HG03558 (cell line): ENCODE measurements at regions not wholly inside any gene's neighbourhood (a gene's known extent, or its start where the extent isn't known, plus 50 kb on each side); places are given as distances from the start of the nearest gene placed in this dataset.
"Not testable (repeated sequence)": the region's sequence is repeated elsewhere in the genome, so short reads cannot be mapped to it uniquely, and the experiment has no call there.

ENCODE experiments used
- ATAC-seq: cut with Tn5 transposase; IDR thresholded peaks from one replicate; pipeline ENCODE4 v1.9.1; 2021; ENCODE audit warnings: moderate number of reproducible peaks; ENCODE audit not compliant: unreplicated experiment; ENCODE audit errors: extremely low read depth

DNA sequence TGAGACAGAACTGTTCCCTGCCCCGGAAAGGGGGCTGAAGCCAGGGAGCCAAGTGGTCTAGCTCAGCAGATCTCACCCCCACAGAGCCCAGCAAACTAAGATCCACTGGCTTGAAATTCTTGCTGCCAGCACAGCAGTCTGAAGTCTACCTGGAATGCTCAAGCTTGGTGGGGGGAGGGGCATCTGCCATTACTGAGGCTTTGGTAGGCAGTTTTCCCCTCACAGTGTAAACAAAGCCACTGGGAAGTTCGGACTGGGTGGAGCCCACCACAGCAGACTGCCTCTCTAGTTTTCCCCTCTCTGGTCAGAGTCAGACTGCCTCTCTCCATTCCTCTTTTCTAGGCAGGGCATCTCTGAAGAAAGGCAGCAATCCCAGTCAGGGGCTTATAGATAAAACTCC lies 68.5 kb upstream of the MAN1A1 start:
- not testable (repeated sequence) for ATAC-seq

- ATAC-seq = no peak
These were observed 57.6 kb upstream of the MAN1A1 start for GRCh38 chr6:119407156-119407555.

DNA sequence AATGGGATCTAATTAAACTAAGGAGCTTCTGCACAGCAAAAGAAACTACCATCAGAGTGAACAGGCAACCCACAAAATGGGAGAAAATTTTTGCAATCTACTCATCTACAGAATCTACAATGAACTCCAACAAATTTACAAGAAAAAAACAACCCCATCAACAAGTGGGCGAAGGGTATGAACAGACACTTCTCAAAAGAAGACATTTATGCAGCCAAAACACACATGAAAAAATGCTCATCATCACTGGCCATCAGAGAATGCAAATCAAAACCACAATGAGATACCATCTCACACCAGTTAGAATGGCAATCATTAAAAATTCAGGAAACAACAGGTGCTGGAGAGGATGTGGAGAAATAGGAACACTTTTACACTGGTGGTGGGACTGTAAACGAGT lies 55.6 kb upstream of the MAN1A1 start:
- ATAC-seq = not testable (repeated sequence)
